Glutamatergic neuron (in vitro differentiated cells): ENCODE measurements at regions not wholly inside any gene's neighbourhood (a gene's known extent, or its start where the extent isn't known, plus 50 kb on each side); places are given as distances from the start of the nearest gene placed in this dataset.

Source experiments
- DNase-seq: peaks from one replicate; pipeline ENCODE4 v3.0.0; 2022
- H3K27ac Mint-ChIP-seq: one replicate; pipeline ENCODE4 v1.8.0; 2020; ENCODE audit warnings: mild to moderate bottlenecking, mixed read lengths, inconsistent platforms; ENCODE audit not compliant: unreplicated experiment
- H3K27me3 Mint-ChIP-seq: one replicate; pipeline ENCODE4 v1.8.0; 2020; ENCODE audit warnings: mild to moderate bottlenecking, moderate library complexity, mixed read lengths, inconsistent platforms; ENCODE audit not compliant: unreplicated experiment
- H3K36me3 Mint-ChIP-seq: one replicate; pipeline ENCODE4 v1.8.0; 2020; ENCODE audit warnings: mild to moderate bottlenecking, mixed read lengths, inconsistent platforms; ENCODE audit not compliant: unreplicated experiment
- H3K4me1 Mint-ChIP-seq: one replicate; pipeline ENCODE4 v1.8.0; 2020; ENCODE audit warnings: mild to moderate bottlenecking, low read depth, mixed read lengths, inconsistent platforms; ENCODE audit not compliant: unreplicated experiment
- H3K4me3 Mint-ChIP-seq: one replicate; pipeline ENCODE4 v1.8.0; 2020; ENCODE audit warnings: mild to moderate bottlenecking, mixed read lengths, inconsistent platforms; ENCODE audit not compliant: unreplicated experiment
- H3K9me3 Mint-ChIP-seq: one replicate; pipeline ENCODE4 v1.8.0; 2020; ENCODE audit warnings: mild to moderate bottlenecking, moderate library complexity, mixed read lengths, inconsistent platforms; ENCODE audit not compliant: unreplicated experiment
- CTCF ChIP-seq: fragments of 200-600 bp; sonication (generic); IDR thresholded peaks from one replicate; pipeline ENCODE4 v1.5.0; 2021; ENCODE audit not compliant: partially characterized antibody, unreplicated experiment

GRCh38 chr2:201966691-201967438 lies 66.8 kb upstream of the FZD7 start:
- H3K9me3 Mint-ChIP-seq, result peaks cover 9% of the 10 kb centered on the region
- peak overlapping the region; percentile 21 for H3K4me3 Mint-ChIP-seq
- peaks cover 30% of the 10 kb centered on the region for H3K4me1 Mint-ChIP-seq
- no peak for TF ChIP-seq CTCF
- H3K27me3 Mint-ChIP-seq, result peaks cover 12% of the 10 kb centered on the region
- peak overlapping the region; percentile 79 for H3K27ac Mint-ChIP-seq
- DNase-seq, result no peak
- H3K36me3 Mint-ChIP-seq, result peaks cover 4% of the 10 kb centered on the region

- peak overlapping the region; percentile 1 for H3K27ac Mint-ChIP-seq
- H3K9me3 Mint-ChIP-seq, result peaks cover 9% of the 10 kb centered on the region
- peaks cover 28% of the 10 kb centered on the region for H3K4me1 Mint-ChIP-seq
- no peak overlapping the region for H3K4me3 Mint-ChIP-seq
- TF ChIP-seq CTCF, result no peak
- no peak for DNase-seq
- H3K36me3 Mint-ChIP-seq, result peaks cover 4% of the 10 kb centered on the region
- H3K27me3 Mint-ChIP-seq, result peaks cover 12% of the 10 kb centered on the region
Measured at GRCh38 chr2:201968050-201968449, 65.6 kb upstream of the FZD7 start.

- peaks cover 31% of the 10 kb centered on the region for H3K4me1 Mint-ChIP-seq
- H3K4me3 Mint-ChIP-seq, result no peak overlapping the region
- H3K27ac Mint-ChIP-seq, result no peak overlapping the region
- peaks cover 12% of the 10 kb centered on the region for H3K27me3 Mint-ChIP-seq
- peaks cover 9% of the 10 kb centered on the region for H3K9me3 Mint-ChIP-seq
- peaks cover 4% of the 10 kb centered on the region for H3K36me3 Mint-ChIP-seq
- no peak for TF ChIP-seq CTCF
- DNase-seq, result no peak
Measured at GRCh38 chr2:201968476-201968875, 65.2 kb upstream of the FZD7 start.

- Mint-ChIP-seq H3K4me3 (no peak overlapping the region), H3K36me3 (peaks cover 4% of the 10 kb centered on the region), H3K27ac (peak overlapping the region; percentile 62), H3K27me3 (peaks cover 12% of the 10 kb centered on the region), H3K4me1 (peaks cover 28% of the 10 kb centered on the region), H3K9me3 (peaks cover 11% of the 10 kb centered on the region)
- TF ChIP-seq CTCF, result no peak
- DNase-seq, result no peak
Measured at GRCh38 chr2:201969241-201969937, 64.3 kb upstream of the FZD7 start.
